HEK293 (cell line): ENCODE measurements at regions not wholly inside any gene's neighbourhood (a gene's known extent, or its start where the extent isn't known, plus 50 kb on each side); places are given as distances from the start of the nearest gene placed in this dataset.

Source experiments
- CTCF ChIA-PET: fragments of 350-600 bp; formaldehyde crosslinking; extraction: SDS; loops from one replicate; lab custom pipeline; 2021; ENCODE audit warnings: antibody characterized with exemption; lab: Yijun Ruan, JAX
- POLR2A ChIA-PET: fragments of 300-600 bp; formaldehyde crosslinking; extraction: SDS; loops from one replicate; lab custom pipeline; 2020; ENCODE audit warnings: antibody characterized with exemption, inconsistent platforms; lab: Yijun Ruan, JAX
- H3K27ac ChIP-seq: fragments of 200-500 bp; sonication (Bioruptor generic); 2 replicates; pipeline ENCODE4 v1.5.1; 2014; ENCODE audit warnings: low read depth, low read length, control low read depth, inconsistent platforms; ENCODE audit errors: extremely low read depth
- H3K36me3 ChIP-seq, 2 experiments: fragments of 200-500 bp in 1 of 2; sonication (Bioruptor generic) in 1 of 2; 1 replicate in 1 of 2; 2 replicates in 1 of 2; pipeline ENCODE4 v1.5.1; 2014 to 2017; ENCODE audit warnings: inconsistent platforms in 2 of 2, low read length in 2 of 2; ENCODE audit not compliant: control insufficient read depth in 2 of 2, insufficient read depth in 1 of 2
- H3K4me1 ChIP-seq: fragments of 200-500 bp; sonication (Bioruptor generic); 2 replicates; pipeline ENCODE4 v1.5.1; 2014; ENCODE audit warnings: mild to moderate bottlenecking, low read length, inconsistent platforms; ENCODE audit not compliant: control insufficient read depth, insufficient read depth
- H3K4me3 ChIP-seq: 2 replicates; pipeline ENCODE4 v1.5.1; 2011; ENCODE audit warnings: low read depth, mild to moderate bottlenecking, control low read depth, low read length, moderate library complexity
- H3K9me3 ChIP-seq: fragments of 200-500 bp; sonication (Bioruptor generic); 2 replicates; pipeline ENCODE4 v1.5.1; 2014; ENCODE audit warnings: low read depth, low read length, inconsistent platforms; ENCODE audit not compliant: control insufficient read depth, insufficient read depth
- IKZF3 ChIP-seq: fragments of 450-650 bp; IDR thresholded peaks from 2 replicates; pipeline ENCODE4 v1.5.0; 2018; ENCODE audit warnings: missing biosample characterization, mild to moderate bottlenecking, missing genetic modification characterization, moderate library complexity
- KLF17 ChIP-seq: fragments of 450-650 bp; formaldehyde crosslinking; IDR thresholded peaks from 2 replicates; pipeline ENCODE4 v1.5.1; 2016; ENCODE audit warnings: missing biosample characterization, missing genetic modification characterization
- KLF9 ChIP-seq: fragments of 450-650 bp; formaldehyde crosslinking; IDR thresholded peaks from 2 replicates; pipeline ENCODE4 v1.5.1; 2016; ENCODE audit warnings: missing biosample characterization, missing genetic modification characterization, low read depth
- RBAK ChIP-seq: fragments of 450-650 bp; formaldehyde crosslinking; IDR thresholded peaks from 2 replicates; pipeline ENCODE4 v1.5.1; 2016; ENCODE audit warnings: missing biosample characterization, missing genetic modification characterization
- SCRT2 ChIP-seq: fragments of 450-650 bp; formaldehyde crosslinking; IDR thresholded peaks from 2 replicates; pipeline ENCODE4 v1.5.1; 2016; ENCODE audit warnings: missing biosample characterization, missing genetic modification characterization
- ZNF10 ChIP-seq: fragments of 450-650 bp; formaldehyde crosslinking; IDR thresholded peaks from 2 replicates; pipeline ENCODE4 v1.5.1; 2017; ENCODE audit warnings: missing biosample characterization, missing genetic modification characterization
- ZNF174 ChIP-seq: fragments of 450-650 bp; formaldehyde crosslinking; IDR thresholded peaks from 2 replicates; pipeline ENCODE4 v1.5.0; 2017; ENCODE audit warnings: missing biosample characterization, mild to moderate bottlenecking, missing genetic modification characterization
- ZNF248 ChIP-seq: fragments of 450-650 bp; formaldehyde crosslinking; IDR thresholded peaks from 2 replicates; pipeline ENCODE4 v1.5.1; 2017; ENCODE audit warnings: missing biosample characterization, missing genetic modification characterization
- ZNF416 ChIP-seq: fragments of 450-650 bp; formaldehyde crosslinking; IDR thresholded peaks from 2 replicates; pipeline ENCODE4 v1.5.1; 2016; ENCODE audit warnings: missing biosample characterization, missing genetic modification characterization
- ZNF555 ChIP-seq: fragments of 450-650 bp; formaldehyde crosslinking; conservative IDR thresholded peaks from 2 replicates; pipeline ENCODE4 v1.5.1; 2017; ENCODE audit warnings: missing biosample characterization, mild to moderate bottlenecking, missing genetic modification characterization, inconsistent platforms
- ZNF585B ChIP-seq: fragments of 450-650 bp; formaldehyde crosslinking; IDR thresholded peaks from 2 replicates; pipeline ENCODE4 v1.5.1; 2016; ENCODE audit warnings: missing biosample characterization, missing genetic modification characterization
- ZNF596 ChIP-seq: fragments of 450-650 bp; IDR thresholded peaks from 2 replicates; pipeline ENCODE4 v1.5.0; 2018; ENCODE audit warnings: missing biosample characterization, mild to moderate bottlenecking, missing genetic modification characterization, moderate library complexity
- ZNF692 ChIP-seq: fragments of 450-650 bp; formaldehyde crosslinking; IDR thresholded peaks from 2 replicates; pipeline ENCODE4 v1.5.1; 2016; ENCODE audit warnings: missing biosample characterization, missing genetic modification characterization
- ZSCAN30 ChIP-seq: fragments of 450-650 bp; IDR thresholded peaks from 2 replicates; pipeline ENCODE4 v1.5.1; 2018; ENCODE audit warnings: missing biosample characterization, mild to moderate bottlenecking, missing genetic modification characterization, moderate library complexity
- ZSCAN4 ChIP-seq: fragments of 450-650 bp; formaldehyde crosslinking; IDR thresholded peaks from 2 replicates; pipeline ENCODE4 v1.5.1; 2017; ENCODE audit warnings: missing biosample characterization, missing genetic modification characterization
- TF ChIP-seq, protein P1 (sequence below): fragments of 450-650 bp; formaldehyde crosslinking; IDR thresholded peaks from 2 replicates; pipeline ENCODE4 v1.5.1; 2016; ENCODE audit warnings: missing biosample characterization, missing genetic modification characterization, borderline replicate concordance
- TF ChIP-seq, protein P2 (sequence below): fragments of 450-650 bp; formaldehyde crosslinking; IDR thresholded peaks from 2 replicates; pipeline ENCODE4 v1.5.1; 2016; ENCODE audit warnings: missing biosample characterization, missing genetic modification characterization
- TF ChIP-seq, protein P3 (sequence below): sonication (generic); formaldehyde crosslinking; IDR thresholded peaks from 2 replicates; pipeline ENCODE4 v1.8.1; 2022; ENCODE audit warnings: mild to moderate bottlenecking, moderate library complexity, missing genetic modification reagents

DNA sequence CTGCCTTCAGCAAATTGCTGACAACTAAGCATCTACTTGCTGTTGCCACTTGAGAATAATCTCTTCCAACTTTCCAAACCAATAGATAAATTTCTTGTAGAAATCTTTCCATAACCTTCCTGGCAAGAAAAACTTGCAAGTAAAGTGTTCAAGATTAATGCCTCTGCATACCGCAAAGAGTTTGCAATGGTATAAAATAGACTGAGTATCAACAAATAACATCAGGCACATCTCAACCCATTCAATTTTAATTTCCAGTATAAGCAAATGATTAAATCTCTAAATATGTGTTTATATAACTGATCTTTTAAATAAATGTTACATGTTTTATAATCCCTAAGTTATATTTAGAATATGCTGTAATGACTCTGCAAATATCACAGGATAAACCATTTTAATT lies 275.2 kb upstream of the AGA start:
- Histone ChIP-seq H3K4me3 (no peak overlapping the region), H3K9me3 (no peaks in the 10 kb centered on the region), H3K4me1 (no peaks in the 10 kb centered on the region), H3K36me3 (no peaks in the 10 kb centered on the region), H3K27ac (no peak overlapping the region)
- POLR2A ChIA-PET: no interaction called here
- CTCF ChIA-PET: interaction anchor here (0.8 to 1.2 kb wide), 2 partner anchors 12 to 670 kb away, joined by 3 to 4 read pairs; no protein-coding TSS in a partner anchor
- TF ChIP-seq ZNF585B (tag by site-specific recombination) (no peak), IKZF3 (tag by site-specific recombination) (no peak), ZNF555 (tag by site-specific recombination) (no peak), ZSCAN4 (tag by site-specific recombination) (no peak), KLF9 (tag by site-specific recombination) (no peak), KLF17 (tag by site-specific recombination) (no peak), ZNF248 (no peak), ZNF692 (tag by site-specific recombination) (no peak), ZNF174 (tag by site-specific recombination) (no peak), SCRT2 (tag by site-specific recombination) (no peak), RBAK (tag by site-specific recombination) (no peak), ZNF416 (no peak), ZSCAN30 (tag by site-specific recombination) (no peak), ZNF10 (tag by site-specific recombination) (no peak), ZNF596 (tag by site-specific recombination) (no peak)
- TF ChIP-seq, protein P1, sequence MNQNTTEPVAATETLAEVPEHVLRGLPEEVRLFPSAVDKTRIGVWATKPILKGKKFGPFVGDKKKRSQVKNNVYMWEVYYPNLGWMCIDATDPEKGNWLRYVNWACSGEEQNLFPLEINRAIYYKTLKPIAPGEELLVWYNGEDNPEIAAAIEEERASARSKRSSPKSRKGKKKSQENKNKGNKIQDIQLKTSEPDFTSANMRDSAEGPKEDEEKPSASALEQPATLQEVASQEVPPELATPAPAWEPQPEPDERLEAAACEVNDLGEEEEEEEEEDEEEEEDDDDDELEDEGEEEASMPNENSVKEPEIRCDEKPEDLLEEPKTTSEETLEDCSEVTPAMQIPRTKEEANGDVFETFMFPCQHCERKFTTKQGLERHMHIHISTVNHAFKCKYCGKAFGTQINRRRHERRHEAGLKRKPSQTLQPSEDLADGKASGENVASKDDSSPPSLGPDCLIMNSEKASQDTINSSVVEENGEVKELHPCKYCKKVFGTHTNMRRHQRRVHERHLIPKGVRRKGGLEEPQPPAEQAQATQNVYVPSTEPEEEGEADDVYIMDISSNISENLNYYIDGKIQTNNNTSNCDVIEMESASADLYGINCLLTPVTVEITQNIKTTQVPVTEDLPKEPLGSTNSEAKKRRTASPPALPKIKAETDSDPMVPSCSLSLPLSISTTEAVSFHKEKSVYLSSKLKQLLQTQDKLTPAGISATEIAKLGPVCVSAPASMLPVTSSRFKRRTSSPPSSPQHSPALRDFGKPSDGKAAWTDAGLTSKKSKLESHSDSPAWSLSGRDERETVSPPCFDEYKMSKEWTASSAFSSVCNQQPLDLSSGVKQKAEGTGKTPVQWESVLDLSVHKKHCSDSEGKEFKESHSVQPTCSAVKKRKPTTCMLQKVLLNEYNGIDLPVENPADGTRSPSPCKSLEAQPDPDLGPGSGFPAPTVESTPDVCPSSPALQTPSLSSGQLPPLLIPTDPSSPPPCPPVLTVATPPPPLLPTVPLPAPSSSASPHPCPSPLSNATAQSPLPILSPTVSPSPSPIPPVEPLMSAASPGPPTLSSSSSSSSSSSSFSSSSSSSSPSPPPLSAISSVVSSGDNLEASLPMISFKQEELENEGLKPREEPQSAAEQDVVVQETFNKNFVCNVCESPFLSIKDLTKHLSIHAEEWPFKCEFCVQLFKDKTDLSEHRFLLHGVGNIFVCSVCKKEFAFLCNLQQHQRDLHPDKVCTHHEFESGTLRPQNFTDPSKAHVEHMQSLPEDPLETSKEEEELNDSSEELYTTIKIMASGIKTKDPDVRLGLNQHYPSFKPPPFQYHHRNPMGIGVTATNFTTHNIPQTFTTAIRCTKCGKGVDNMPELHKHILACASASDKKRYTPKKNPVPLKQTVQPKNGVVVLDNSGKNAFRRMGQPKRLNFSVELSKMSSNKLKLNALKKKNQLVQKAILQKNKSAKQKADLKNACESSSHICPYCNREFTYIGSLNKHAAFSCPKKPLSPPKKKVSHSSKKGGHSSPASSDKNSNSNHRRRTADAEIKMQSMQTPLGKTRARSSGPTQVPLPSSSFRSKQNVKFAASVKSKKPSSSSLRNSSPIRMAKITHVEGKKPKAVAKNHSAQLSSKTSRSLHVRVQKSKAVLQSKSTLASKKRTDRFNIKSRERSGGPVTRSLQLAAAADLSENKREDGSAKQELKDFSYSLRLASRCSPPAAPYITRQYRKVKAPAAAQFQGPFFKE (tag by site-specific recombination): no peak
- TF ChIP-seq, protein P2, sequence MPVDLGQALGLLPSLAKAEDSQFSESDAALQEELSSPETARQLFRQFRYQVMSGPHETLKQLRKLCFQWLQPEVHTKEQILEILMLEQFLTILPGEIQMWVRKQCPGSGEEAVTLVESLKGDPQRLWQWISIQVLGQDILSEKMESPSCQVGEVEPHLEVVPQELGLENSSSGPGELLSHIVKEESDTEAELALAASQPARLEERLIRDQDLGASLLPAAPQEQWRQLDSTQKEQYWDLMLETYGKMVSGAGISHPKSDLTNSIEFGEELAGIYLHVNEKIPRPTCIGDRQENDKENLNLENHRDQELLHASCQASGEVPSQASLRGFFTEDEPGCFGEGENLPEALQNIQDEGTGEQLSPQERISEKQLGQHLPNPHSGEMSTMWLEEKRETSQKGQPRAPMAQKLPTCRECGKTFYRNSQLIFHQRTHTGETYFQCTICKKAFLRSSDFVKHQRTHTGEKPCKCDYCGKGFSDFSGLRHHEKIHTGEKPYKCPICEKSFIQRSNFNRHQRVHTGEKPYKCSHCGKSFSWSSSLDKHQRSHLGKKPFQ: no peak
- TF ChIP-seq, protein P3, sequence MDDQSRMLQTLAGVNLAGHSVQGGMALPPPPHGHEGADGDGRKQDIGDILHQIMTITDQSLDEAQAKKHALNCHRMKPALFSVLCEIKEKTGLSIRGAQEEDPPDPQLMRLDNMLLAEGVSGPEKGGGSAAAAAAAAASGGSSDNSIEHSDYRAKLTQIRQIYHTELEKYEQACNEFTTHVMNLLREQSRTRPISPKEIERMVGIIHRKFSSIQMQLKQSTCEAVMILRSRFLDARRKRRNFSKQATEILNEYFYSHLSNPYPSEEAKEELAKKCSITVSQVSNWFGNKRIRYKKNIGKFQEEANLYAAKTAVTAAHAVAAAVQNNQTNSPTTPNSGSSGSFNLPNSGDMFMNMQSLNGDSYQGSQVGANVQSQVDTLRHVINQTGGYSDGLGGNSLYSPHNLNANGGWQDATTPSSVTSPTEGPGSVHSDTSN: no peak
